Endodermal cell (in vitro differentiated cells): ENCODE measurements at regions not wholly inside any gene's neighbourhood (a gene's known extent, or its start where the extent isn't known, plus 50 kb on each side); places are given as distances from the start of the nearest gene placed in this dataset.

ENCODE experiments used
- DNase-seq: peaks from one replicate; pipeline ENCODE4 v3.0.0-alpha.2; 2017
- H3K27ac ChIP-seq: 2 replicates; pipeline ENCODE4 v1.5.1; 2013; ENCODE audit warnings: mild to moderate bottlenecking, low read depth, low read length, moderate library complexity
- H3K27me3 ChIP-seq: 2 replicates; pipeline ENCODE4 v1.6.1; 2013; ENCODE audit warnings: mild to moderate bottlenecking, low read length, moderate library complexity; ENCODE audit not compliant: insufficient read depth, control insufficient read depth, poor library complexity, severe bottlenecking
- H3K36me3 ChIP-seq: 2 replicates; pipeline ENCODE4 v1.7.0; 2013; ENCODE audit warnings: mild to moderate bottlenecking, low read length, moderate library complexity; ENCODE audit not compliant: control insufficient read depth, insufficient read depth
- H3K4me1 ChIP-seq: one replicate; pipeline ENCODE4 v1.7.0; 2013; ENCODE audit warnings: low read length; ENCODE audit not compliant: control insufficient read depth, insufficient read depth
- H3K4me3 ChIP-seq: 2 replicates; pipeline ENCODE4 v1.5.1; 2013; ENCODE audit warnings: mild to moderate bottlenecking, low read length, moderate library complexity
- H3K9ac ChIP-seq: 2 replicates; pipeline ENCODE4 v1.6.1; 2013; ENCODE audit warnings: mild to moderate bottlenecking, low read length, moderate library complexity; ENCODE audit not compliant: poor library complexity, severe bottlenecking; ENCODE audit errors: extremely low read depth
- H3K9me3 ChIP-seq: 2 replicates; pipeline ENCODE4 v1.6.1; 2013; ENCODE audit warnings: mild to moderate bottlenecking, low read length, moderate library complexity; ENCODE audit not compliant: control insufficient read depth
- H3K27ac Mint-ChIP-seq: 2 replicates; pipeline ENCODE4 v1.8.0; 2020; ENCODE audit warnings: mixed read lengths
- H3K27me3 Mint-ChIP-seq: 2 replicates; pipeline ENCODE4 v1.8.0; 2021; ENCODE audit warnings: mild to moderate bottlenecking, mixed read lengths; ENCODE audit not compliant: insufficient read depth
- H3K36me3 Mint-ChIP-seq: 2 replicates; pipeline ENCODE4 v1.8.0; 2020; ENCODE audit warnings: low read depth, mixed read lengths
- H3K4me1 Mint-ChIP-seq: 2 replicates; pipeline ENCODE4 v1.8.0; 2020; ENCODE audit warnings: mixed read lengths
- H3K4me3 Mint-ChIP-seq: 2 replicates; pipeline ENCODE4 v1.8.0; 2020; ENCODE audit warnings: mild to moderate bottlenecking, moderate library complexity, mixed read lengths
- H3K9me3 Mint-ChIP-seq: 2 replicates; pipeline ENCODE4 v1.8.0; 2020; ENCODE audit warnings: mild to moderate bottlenecking, mixed read lengths
- CTCF ChIP-seq: fragments of 200-600 bp; sonication (generic); conservative IDR thresholded peaks from 2 replicates; pipeline ENCODE4 v1.5.0; 2021; ENCODE audit warnings: antibody characterized with exemption, mild to moderate bottlenecking
- WGBS, 2 experiments: methylation state at CpG; one replicate each; pipeline versions ENCODE4 v1.1.5 to v1.1.7; 2013; ENCODE audit warnings: missing lambda C conversion rate in 2 of 2, mixed read lengths in 1 of 2; ENCODE audit not compliant: insufficient coverage in 1 of 2, insufficient read length in 1 of 2; 5-methylcytosine and 5-hydroxymethylcytosine counted together

GRCh38 chr13:84097148-84097547, 214.9 kb upstream of the SLITRK1 start:
- no peaks in the 10 kb centered on the region for H3K4me1 ChIP-seq
- H3K27ac ChIP-seq, result no peak overlapping the region
- H3K36me3 ChIP-seq, result no peaks in the 10 kb centered on the region
- WGBS, 2 experiments, result 69% methylated on average over 4 of the region's 4 CpGs; no CpG with 5 or more reads in 1 of the 2 experiments
- Mint-ChIP-seq H3K27me3 (no peaks in the 10 kb centered on the region), H3K4me1 (no peaks in the 10 kb centered on the region), H3K27ac (no peak overlapping the region), H3K36me3 (no peaks in the 10 kb centered on the region), H3K4me3 (no peak overlapping the region), H3K9me3 (no peaks in the 10 kb centered on the region)
- no peak for TF ChIP-seq CTCF
- DNase-seq, result no peak
- no peaks in the 10 kb centered on the region for H3K27me3 ChIP-seq
- no peak overlapping the region for H3K9ac ChIP-seq
- H3K9me3 ChIP-seq, result no peaks in the 10 kb centered on the region
- no peak overlapping the region for H3K4me3 ChIP-seq

- TF ChIP-seq CTCF, result no peak
- DNase-seq, result no peak
- no peaks in the 10 kb centered on the region for H3K9me3 ChIP-seq
- no peak overlapping the region for H3K27ac Mint-ChIP-seq
- H3K27me3 Mint-ChIP-seq, result no peaks in the 10 kb centered on the region
- H3K36me3 ChIP-seq, result no peaks in the 10 kb centered on the region
- WGBS, 2 experiments, result 71 to 94% methylated on average over 1 of the region's 1 CpG
- H3K9ac ChIP-seq, result no peak overlapping the region
- no peaks in the 10 kb centered on the region for H3K27me3 ChIP-seq
- no peak overlapping the region for H3K27ac ChIP-seq
- H3K4me1 ChIP-seq, result no peaks in the 10 kb centered on the region
- H3K36me3 Mint-ChIP-seq, result no peaks in the 10 kb centered on the region
- H3K4me1 Mint-ChIP-seq, result no peaks in the 10 kb centered on the region
- H3K4me3 Mint-ChIP-seq, result no peak overlapping the region
- H3K4me3 ChIP-seq, result no peak overlapping the region
- no peaks in the 10 kb centered on the region for H3K9me3 Mint-ChIP-seq
Measured at GRCh38 chr13:84096216-84096615, 213.9 kb upstream of the SLITRK1 start.

GRCh38 chr13:84088996-84089395, 206.7 kb upstream of the SLITRK1 start:
- Mint-ChIP-seq H3K36me3 (no peaks in the 10 kb centered on the region), H3K9me3 (peaks cover 13% of the 10 kb centered on the region), H3K27me3 (no peaks in the 10 kb centered on the region), H3K4me1 (no peaks in the 10 kb centered on the region), H3K27ac (no peak overlapping the region), H3K4me3 (no peak overlapping the region)
- 75 to 91% methylated on average over 1 of the region's 1 CpG for WGBS, 2 experiments
- H3K9me3 ChIP-seq, result no peaks in the 10 kb centered on the region
- no peak overlapping the region for H3K9ac ChIP-seq
- no peak overlapping the region for H3K27ac ChIP-seq
- no peak for DNase-seq
- H3K36me3 ChIP-seq, result no peaks in the 10 kb centered on the region
- no peaks in the 10 kb centered on the region for H3K27me3 ChIP-seq
- TF ChIP-seq CTCF, result no peak
- no peak overlapping the region for H3K4me3 ChIP-seq
- no peaks in the 10 kb centered on the region for H3K4me1 ChIP-seq
